NT2/D1 (cell line): ENCODE measurements at regions not wholly inside any gene's neighbourhood (a gene's known extent, or its start where the extent isn't known, plus 50 kb on each side); places are given as distances from the start of the nearest gene placed in this dataset.

ENCODE experiments used
- SUZ12 ChIP-seq: IDR thresholded peaks from 2 replicates; pipeline ENCODE4 v1.6.1; 2011; ENCODE audit not compliant: insufficient read length, insufficient read depth; ENCODE audit errors: extremely low read depth
- YY1 ChIP-seq: IDR thresholded peaks from 2 replicates; pipeline ENCODE4 v1.6.1; 2011; ENCODE audit not compliant: insufficient read length, insufficient read depth
- ZNF274 ChIP-seq: IDR thresholded peaks from 2 replicates; pipeline ENCODE4 v1.6.1; 2011; ENCODE audit warnings: mild to moderate bottlenecking, low read depth, low read length

GRCh38 chr3:99521551-99521950 lies 116.8 kb upstream of the COL8A1 start:
- TF ChIP-seq ZNF274 (no peak), SUZ12 (no peak), YY1 (no peak)
